ENCODE measurements at regions not wholly inside any gene's neighbourhood (a gene's known extent, or its start where the extent isn't known, plus 50 kb on each side); places are given as distances from the start of the nearest gene placed in this dataset.
"Not testable (repeated sequence)": the region's sequence is repeated elsewhere in the genome, so short reads cannot be mapped to it uniquely, and the experiment has no call there.

DNA sequence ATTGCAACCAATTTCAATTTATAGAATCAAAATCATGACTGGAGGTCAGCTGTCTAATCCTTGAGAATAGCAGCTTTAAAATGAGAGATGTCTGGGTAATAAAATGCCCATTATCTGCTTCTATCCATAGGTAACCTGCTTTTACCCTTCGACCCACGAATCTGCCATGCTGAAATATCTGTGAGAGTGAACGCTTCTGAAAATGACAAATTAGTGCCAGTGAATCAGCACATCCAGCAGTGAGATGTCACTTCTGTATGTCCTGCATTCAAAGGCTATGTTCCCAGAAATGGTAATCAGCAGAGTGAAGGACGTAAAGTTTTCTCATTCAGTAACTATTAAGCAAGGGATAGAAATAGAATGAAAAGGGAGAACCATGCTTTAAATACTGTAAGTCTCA is 532.4 kb upstream of the ITGA1 start:
- DNase-seq (ENCODE audit: low spot score), result no peak

DNA sequence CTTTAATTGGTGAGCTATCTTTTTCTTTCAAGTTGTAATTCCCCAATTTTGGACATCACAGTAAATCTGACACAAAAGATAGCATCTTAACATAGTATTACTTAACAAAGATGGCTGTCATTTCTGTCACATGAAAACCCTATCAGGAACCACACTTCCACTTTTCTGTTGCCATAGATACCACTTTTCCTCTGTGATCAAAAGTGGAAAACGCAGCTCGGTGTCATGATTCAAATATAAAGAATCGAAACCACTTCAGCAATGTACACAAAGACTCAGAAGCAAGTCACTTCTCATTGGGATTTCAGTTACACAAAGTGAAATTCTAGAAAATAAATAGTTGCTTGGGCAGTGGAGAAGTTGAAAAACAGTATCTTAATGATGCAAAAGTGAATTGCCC is 524.9 kb upstream of the ITGA1 start:
- no peak for DNase-seq (ENCODE audit: low spot score)

DNA sequence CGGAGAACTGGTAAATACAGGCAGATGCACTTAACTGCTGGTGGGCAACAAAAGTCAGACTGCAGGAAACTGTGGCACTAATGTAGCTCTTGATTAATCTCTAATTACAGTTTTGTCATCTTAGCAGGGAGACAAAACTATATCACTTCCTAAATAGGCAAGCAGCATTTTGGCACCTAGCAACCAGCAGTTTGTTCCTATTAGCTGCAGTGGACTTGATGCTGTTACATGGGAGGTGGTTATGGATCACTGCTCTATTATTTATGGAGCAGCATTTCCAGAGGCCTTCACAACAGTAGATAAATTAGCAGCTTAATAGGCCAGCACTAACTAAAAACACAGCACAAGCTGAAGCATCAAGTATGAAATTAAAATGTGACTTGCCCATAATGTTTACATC is 518.3 kb upstream of the ITGA1 start:
- no peak for DNase-seq (ENCODE audit: low spot score)

DNA sequence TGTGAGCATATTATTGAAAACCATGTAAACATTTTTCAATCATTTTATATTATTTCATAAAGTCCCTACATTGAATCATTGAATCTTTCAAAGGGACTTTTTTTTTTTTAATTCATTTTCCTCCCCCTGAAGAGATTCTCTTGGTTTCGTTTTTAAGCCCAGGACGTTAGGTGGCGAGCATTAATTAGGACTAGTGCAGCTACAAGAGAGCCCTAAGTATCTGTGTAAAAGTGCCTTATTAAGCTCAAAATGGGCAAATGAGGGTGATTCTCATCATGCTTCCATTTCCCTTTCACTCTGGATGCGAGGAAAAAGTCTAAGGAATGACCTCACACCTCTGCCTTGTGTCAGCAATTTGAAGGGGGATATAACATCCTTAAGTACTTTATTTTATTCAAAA is 517.9 kb upstream of the ITGA1 start:
- DNase-seq (ENCODE audit: low spot score), result no peak

DNA sequence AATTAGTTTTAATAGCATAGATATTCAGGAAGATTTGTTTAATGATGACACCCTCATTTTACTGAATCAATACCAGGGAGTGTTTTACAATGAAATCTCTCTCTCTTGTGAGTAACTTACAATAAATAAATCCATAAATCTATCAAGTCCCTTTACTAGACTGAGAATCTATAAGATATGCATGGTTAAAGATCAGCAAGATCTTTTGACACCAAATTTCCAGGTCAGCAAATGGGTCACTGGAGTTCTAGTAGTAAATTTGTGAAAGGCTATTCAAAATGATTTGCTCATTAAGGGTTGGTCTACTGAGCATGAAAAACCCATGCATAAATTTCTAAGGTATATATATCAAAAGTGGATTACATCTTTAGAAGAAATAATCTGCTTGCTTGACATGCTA is 512.1 kb upstream of the ITGA1 start:
- no peak for DNase-seq (ENCODE audit: low spot score)

DNA sequence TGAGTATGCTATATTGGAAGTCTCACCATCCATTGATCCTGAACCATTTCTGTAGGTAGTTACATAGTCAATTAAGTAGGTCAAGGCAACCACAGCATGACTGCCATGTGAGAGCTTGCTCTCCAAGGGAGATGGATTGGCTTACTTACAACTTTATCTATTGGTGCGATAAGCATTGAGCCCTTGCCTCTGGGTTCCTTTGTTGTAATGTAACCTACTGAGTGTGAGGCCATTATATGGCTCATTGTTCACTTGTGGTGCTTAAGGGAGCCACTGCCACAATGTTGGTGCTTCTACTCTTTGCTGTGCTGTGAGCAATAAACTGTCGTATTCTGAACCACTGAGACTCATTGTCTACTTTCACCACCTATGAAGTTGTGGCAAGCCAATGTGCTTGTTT is 510.6 kb upstream of the ITGA1 start:
- DNase-seq (ENCODE audit: low spot score), result no peak

DNA sequence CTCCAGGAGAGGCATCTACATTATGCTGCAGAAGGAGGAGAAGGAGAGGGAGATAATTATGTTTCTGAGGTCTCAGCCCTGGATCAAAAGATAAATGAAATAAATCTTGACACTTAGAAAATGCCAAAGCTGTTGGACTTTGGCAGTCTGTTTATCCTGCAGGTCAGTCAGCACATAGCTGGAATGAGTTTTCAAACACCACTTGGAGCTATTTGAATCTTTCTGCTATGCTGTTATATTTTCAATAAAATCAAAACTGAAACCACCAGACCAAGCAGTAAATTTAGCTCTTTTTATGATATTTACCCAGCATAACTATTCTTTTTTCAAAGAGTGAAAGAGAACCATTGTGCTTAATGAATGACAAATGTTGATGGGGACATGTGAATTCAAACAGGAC is 505.1 kb upstream of the ITGA1 start:
- no peak for DNase-seq (ENCODE audit: low spot score)

DNA sequence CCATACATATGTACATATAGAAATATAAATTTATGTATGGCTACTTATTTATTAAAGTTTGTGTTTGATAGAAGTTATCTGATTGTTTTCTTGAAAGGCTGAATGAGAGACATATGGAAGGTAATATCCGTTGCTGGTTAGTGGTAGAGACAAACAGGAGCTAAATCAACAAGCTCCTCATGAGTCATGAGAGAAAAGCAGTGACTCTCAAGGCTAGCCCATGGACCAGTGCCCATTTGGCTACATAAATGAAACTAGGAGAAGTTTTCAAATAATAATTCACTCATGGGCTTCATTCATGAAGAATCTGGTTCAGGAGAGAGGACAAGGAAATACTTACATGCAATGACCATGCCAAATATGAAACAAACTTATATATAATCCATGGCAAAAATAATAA is 504.5 kb upstream of the ITGA1 start:
- DNase-seq (ENCODE audit: low spot score), result no peak

DNA sequence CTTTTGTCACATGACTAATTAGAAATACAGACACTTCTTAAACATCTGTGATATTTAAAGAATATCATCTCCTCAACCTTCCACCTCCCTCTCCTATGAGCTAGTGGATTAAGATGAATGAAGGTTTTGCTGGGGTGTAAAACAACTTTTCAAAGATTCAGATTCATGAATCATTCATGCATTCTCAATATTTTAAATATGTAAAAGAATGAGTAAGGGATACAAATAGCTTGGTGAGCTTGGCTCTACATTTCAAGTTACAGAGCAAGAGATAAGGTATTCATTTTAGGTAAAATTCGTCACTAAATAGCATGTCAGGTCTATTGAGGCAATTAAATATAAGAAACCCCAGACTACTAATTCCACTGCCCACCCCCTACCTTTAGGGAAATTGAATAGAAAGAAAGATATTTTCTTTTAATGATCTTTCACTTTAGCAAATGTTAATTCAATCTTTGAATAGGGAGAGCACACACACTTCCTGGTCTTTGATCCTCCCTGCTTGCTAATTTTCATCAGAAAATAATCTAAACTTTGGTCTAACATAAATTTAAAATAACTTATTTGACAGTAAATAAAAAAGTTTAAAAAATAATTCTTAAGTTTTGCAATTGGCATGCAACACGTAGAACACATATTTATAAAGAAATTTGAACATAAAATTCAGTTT is 486.9 kb upstream of the ITGA1 start:
- DNase-seq (ENCODE audit: low spot score), result no peak

DNA sequence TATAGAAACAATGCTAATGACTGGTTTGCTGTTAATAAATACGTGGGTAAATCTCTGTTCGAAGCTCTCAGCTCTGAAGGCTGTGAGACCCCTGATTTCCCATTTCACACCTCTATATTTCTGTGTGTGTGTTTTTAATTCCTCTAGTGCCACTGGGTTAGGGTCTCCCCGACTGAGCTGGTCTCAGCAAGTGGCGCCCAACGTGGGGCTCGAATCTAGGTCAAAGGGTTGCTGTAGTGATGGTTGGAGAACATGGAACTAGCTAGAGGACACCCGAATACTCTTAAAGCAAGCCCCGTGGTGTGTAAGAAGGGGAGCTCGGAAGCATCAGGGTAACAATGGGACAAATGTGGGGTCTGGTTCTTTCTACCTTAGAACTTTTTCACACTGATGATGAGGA is 482.9 kb upstream of the ITGA1 start:
- DNase-seq (ENCODE audit: low spot score), result not testable (repeated sequence)

DNA sequence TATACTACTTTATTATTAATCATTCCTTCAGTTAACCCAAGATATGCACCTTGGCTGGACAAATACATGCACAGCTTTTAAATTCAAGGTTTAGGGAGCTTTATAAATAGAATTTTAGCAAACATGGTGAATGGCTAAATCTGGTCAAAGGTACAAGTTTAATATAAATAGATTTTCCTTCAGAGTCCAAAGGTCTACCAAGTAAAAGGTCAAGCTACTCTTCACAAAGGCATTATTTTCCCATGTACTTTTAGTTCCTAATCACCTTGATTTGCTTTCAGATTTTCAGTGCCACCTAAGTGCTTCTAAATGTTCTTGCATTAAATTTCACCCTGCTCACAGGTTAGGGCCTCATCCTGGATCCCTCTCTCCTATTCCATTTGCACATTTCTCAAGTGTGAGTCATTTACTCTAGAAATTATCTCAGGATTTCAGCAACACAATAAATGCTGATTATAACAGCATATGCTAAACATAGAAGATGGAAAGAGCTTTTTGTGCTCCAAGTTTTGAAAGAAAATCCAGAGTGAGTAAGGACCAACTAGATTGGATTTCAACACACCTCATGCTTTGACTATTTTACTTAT is 459.4 kb upstream of the ITGA1 start:
- no peak for DNase-seq (ENCODE audit: low spot score)

DNA sequence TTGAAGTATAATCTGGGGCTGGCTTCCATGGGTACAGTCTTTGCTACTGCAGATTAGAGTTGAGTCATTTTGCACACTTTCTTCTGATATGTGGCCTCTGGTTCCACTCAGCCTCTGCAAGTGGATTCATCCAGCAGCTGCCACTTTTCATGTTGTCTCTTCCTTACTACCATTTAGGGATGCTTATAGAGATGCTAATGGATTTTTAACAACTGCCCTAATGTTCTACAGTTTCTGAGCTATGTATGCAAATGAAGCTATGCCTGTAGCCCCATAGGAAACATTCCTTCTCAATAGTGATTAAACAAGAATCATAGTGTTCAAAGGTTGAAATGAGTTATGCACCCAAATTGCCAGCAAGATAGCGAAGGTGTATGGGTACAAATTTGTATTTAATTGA is 456.0 kb upstream of the ITGA1 start:
- DNase-seq (ENCODE audit: low spot score), result no peak

DNA sequence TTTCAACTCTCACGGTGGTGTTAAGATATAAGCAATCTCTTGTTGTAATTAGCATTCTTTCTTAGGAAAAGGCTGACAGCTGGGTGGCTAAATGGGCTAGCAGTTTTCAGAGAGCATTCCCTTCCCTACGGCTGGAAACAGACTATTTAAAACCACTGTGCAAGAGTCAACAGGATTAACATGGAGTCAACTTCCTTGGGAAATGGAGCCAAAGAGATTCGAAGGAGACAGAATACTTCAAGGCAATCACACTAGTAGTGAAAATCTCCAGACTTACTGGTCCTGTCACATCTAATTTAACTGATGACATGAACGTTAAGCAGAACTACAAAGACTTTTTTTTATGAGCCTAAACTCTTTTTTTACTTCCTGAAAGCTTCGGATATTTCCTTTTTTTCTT is 453.3 kb upstream of the ITGA1 start:
- no peak for DNase-seq (ENCODE audit: low spot score)

DNA sequence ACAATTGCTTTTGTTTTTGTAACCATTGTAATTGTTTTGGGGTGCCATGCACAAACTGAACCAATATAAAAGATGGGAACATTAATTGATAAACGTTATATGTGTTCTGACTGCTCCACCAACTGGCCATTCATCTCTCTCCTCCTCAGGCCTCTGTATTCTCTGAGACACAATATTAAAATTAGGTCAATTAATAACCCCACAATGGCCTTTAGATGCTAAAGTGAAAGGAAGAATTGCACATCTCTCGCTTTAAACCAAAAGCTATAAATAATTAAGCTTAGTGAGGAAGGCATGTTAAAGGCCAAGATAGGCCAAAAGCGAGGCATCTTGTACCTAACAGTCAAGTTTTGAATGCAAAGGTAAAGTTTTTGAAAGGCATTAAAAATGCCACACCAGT is 448.4 kb upstream of the ITGA1 start:
- DNase-seq (ENCODE audit: low spot score), result no peak

DNA sequence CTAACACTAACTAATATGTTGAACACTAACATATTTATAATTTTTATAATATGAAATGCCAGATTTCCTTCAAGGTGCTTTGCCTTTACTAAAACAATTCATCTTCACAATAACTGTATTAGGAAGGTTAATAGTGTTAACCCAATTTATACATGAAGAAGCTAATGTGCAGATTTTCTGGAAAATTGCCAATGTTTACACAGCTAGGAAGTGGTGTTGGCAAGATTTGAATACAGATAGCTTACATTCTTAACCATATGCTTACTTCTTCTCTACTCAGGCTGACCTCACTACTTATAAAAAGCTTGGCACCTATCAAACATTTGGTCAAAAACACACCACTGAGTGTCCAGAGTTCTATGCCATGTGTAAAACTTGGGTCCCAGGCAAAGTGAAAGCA is 445.4 kb upstream of the ITGA1 start:
- no peak for DNase-seq (ENCODE audit: low spot score)

DNA sequence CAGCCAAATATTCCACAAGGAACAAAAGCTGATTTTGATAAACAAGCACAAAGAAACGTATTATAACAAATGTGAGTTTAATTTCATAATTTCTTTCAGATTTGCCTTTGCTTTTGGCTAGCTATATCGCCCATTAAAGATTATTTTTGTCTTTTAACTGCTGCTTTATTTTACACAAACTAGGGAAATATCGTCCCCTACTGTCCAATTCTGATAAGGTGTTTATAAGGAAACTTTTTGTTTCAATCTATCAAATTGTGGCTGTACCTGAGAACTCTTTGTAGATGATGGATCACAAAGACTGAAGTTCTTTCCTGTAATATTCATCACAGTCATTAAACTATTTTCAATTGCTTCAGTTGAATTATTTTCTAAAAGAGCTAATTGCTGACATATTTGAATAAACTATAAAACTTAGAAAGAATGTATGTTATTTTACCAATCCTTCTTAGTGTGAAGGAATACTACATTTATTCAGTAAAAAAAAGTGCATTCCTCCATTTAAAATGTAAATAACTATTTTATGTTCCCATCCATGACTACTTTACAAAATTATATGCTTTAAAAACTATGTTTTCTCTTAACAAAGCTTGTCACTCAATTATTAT is 431.3 kb upstream of the ITGA1 start:
- DNase-seq (ENCODE audit: low spot score), result peak; percentile 12

DNA sequence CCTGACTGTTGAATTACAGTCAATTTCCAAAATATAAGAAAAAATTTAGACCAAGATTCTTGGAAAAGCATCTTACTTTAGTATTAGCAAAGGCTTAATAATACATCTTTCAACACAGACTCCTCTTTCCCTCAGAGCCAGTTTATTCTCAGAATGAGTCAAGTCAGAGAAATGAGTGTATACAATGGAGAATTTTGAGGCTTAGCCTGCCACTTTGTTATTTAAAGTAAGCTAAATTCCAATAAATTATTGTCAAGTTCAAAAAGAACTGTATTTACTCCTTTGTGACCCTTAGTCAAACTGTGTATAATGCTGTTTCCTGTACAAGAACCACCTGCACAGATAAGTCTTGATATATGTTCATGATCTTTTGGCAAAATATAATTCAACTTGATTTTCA is 428.5 kb upstream of the ITGA1 start:
- DNase-seq (ENCODE audit: low spot score), result no peak

DNA sequence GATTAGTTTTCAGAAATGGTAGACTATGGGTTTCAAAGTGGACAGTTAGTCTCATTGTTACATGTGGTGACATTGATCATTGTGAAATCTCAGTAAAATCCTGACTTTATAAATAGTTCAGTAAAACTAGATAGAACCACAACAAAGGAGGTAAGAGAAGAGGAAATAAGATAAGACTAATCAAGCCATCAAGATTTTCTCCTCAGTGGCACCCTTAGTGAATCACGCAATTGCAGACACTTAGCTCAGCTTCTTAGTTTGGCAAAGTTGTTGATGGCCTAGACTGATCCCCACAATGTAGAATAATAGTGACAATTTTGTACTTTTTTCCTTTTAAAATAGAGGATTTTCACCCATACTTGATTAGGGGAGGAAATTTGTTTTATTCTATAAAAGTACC is 426.7 kb upstream of the ITGA1 start:
- no peak for DNase-seq (ENCODE audit: low spot score)

DNA sequence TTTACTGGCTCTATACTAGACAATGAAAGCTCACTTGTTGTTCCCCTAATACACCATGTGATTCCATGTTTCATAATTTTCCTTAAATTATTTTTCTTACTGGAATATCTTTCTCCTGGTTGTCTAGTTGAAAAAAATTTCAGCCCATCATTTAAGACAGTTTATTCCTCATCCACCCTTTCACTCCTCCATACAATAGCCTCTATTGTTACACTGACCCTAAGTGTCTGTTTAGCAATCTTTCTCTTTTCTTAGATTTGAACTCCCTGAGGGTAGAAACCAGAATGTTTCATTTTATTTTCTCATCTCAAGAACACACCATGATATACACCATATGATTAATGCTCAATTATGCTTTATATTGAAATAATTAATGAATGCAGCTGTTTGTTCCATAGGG is 413.4 kb upstream of the ITGA1 start:
- DNase-seq (ENCODE audit: low spot score), result no peak

DNA sequence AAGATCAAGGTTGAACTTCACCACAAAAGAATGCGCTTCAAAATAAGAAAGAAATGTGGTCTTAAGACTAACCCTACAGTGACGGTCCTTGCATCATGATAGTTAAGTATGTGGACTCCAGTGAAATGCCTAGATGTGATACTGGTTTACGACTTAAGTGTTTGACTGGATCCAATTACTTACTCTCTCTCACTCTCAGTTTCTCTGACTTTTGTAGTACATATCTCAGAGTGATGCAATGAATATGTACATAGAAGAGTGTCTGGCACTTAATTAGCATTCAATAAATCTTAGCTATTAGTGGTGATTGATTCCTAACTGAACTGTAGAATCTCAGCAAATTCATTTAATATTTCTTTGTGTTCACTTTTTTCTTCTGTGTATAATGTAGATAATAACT is 411.7 kb upstream of the ITGA1 start:
- no peak for DNase-seq (ENCODE audit: low spot score)

DNA sequence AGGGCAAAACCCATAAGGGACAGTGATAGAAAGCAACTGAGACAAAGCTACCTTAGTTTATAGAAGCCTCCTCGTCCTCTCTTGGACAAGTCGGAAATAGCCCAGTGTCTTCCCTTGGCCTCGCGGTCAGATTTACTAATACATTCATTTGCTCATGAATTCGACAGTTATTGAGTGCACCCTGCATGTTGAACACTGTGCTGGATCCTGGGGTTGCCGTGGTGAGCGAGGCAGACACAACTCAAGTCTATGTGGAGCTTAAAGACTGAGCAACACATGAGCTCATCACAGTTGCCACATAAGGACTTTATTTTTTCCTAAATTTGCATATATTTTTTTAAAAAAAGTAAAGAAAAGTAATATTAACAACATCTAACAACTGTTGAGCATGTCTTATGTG is 411.1 kb upstream of the ITGA1 start:
- DNase-seq (ENCODE audit: low spot score), result no peak

DNA sequence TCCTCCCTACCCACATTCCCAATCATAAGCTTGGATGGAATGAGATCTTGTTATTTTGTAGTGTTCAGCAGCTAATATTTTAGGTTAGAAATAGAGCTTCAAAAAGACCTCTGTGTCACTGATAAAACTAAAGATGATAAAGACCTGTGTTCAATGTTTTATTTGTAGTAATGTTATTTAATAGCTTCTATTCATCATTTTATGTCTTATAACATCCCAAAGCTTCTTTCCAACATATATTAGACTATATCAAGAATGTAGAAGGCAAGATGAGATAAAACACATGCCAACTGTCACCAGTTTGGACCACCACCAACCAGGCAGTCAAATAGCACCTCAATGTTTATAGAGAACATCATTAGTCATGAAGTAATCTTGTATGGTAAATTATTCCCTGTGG is 409.5 kb upstream of the ITGA1 start:
- DNase-seq (ENCODE audit: low spot score), result no peak

DNA sequence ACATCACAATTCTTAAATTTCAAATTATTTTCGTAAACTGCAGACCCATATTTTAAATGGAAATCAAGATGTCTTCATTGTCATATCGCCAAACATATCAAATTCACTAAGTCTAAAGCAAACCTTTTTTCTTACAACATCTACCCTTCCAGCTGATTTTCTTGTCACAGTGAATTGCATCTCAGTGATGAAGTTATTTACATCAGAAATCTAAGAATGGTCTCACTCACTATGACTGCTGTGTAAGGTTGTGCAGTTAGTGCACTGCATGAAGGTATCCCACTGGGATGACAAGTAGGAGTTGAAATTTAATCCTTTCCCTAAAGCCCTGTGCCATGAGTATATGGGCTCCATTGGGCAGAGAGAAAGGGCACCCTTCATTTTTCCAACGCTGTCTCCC is 399.4 kb upstream of the ITGA1 start:
- no peak for DNase-seq (ENCODE audit: low spot score)

DNA sequence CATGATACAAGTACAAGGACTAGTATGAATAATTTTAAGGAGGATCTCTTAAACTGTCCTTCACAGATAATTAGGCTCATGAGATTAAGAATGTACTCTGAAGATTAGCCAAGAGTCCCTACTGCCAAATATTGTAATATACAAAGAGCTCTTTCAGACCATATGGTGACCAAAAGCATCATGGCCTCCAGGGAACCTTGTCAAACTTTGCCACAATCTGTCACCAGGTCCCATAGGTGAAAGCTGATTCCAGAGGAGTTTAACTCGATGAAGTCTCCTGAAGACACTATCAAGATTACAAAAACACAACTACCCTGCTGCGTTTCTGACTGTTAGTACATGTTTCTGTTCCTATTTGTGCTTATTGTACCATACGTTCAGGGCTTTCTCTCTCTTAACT is 395.4 kb upstream of the ITGA1 start:
- no peak for DNase-seq (ENCODE audit: low spot score)

Measured in GM03348 (cell line).